OCI-LY3 (cell line): ENCODE measurements at regions not wholly inside any gene's neighbourhood (a gene's known extent, or its start where the extent isn't known, plus 50 kb on each side); places are given as distances from the start of the nearest gene placed in this dataset.

Experiments
- H2AFZ ChIP-seq: fragments of 200-600, 300-600 bp; shearing (Covaris generic); 2 replicates; pipeline ENCODE4 v1.6.0; 2014; ENCODE audit warnings: antibody characterized with exemption, low read depth, low read length
- H3K27ac ChIP-seq: fragments of 200-600, 300-600 bp; sonication (generic); 2 replicates; pipeline ENCODE4 v1.5.1; 2014; ENCODE audit warnings: mild to moderate bottlenecking, low read length, moderate library complexity, mixed read lengths
- H3K27me3 ChIP-seq: fragments of 200-600, 300-600 bp; sonication (generic); 2 replicates; pipeline ENCODE4 v1.6.1; 2014; ENCODE audit warnings: low read depth, low read length, mixed read lengths
- H3K36me3 ChIP-seq: fragments of 200-600, 300-600 bp; sonication (generic); replicated peaks from 2 replicates; pipeline ENCODE3; 2014; ENCODE audit warnings: low read depth, low read length, mixed read lengths
- H3K4me1 ChIP-seq: fragments of 300-600, 200-600 bp; sonication (generic); 2 replicates; pipeline ENCODE4 v1.6.1; 2014; ENCODE audit warnings: low read length, mixed read lengths
- H3K4me2 ChIP-seq: fragments of 200-600, 300-600 bp; sonication (generic); 2 replicates; pipeline ENCODE4 v1.6.1; 2014; ENCODE audit warnings: low read length, mixed read lengths
- H3K4me3 ChIP-seq: fragments of 300-600, 200-600 bp; sonication (generic); 2 replicates; pipeline ENCODE4 v1.5.1; 2014; ENCODE audit warnings: antibody characterized with exemption, mild to moderate bottlenecking, low read length, moderate library complexity
- H3K79me2 ChIP-seq: fragments of 300-600, 200-600 bp; shearing (Covaris generic); 2 replicates; pipeline ENCODE4 v1.6.1; 2014; ENCODE audit warnings: mild to moderate bottlenecking, low read length, mixed read lengths
- H3K9ac ChIP-seq: fragments of 300-600, 200-600 bp; shearing (Covaris generic); 2 replicates; pipeline ENCODE4 v1.6.0; 2014; ENCODE audit warnings: mild to moderate bottlenecking, low read length, moderate library complexity
- H3K9me3 ChIP-seq: fragments of 200-600, 300-600 bp; shearing (Covaris generic); 2 replicates; pipeline ENCODE4 v1.6.1; 2014; ENCODE audit warnings: low read length, mixed read lengths; ENCODE audit not compliant: insufficient read depth
- H4K20me1 ChIP-seq: fragments of 200-600, 300-600 bp; sonication (generic); 2 replicates; pipeline ENCODE4 v1.6.1; 2016; ENCODE audit warnings: low read length, mixed read lengths; ENCODE audit not compliant: insufficient read depth
- EZH2phosphoT487 ChIP-seq: fragments of 200-600 bp; shearing (Covaris generic); IDR thresholded peaks from 2 replicates; pipeline ENCODE4 v1.6.1; 2018; ENCODE audit warnings: antibody characterized with exemption, mixed run types, low read depth
- TF ChIP-seq, protein P1 (sequence below): fragments of 200-600, 300-600 bp; sonication (generic); IDR thresholded peaks from 2 replicates; pipeline ENCODE4 v1.5.1; 2014; ENCODE audit warnings: antibody characterized with exemption, low read length, low read depth

DNA sequence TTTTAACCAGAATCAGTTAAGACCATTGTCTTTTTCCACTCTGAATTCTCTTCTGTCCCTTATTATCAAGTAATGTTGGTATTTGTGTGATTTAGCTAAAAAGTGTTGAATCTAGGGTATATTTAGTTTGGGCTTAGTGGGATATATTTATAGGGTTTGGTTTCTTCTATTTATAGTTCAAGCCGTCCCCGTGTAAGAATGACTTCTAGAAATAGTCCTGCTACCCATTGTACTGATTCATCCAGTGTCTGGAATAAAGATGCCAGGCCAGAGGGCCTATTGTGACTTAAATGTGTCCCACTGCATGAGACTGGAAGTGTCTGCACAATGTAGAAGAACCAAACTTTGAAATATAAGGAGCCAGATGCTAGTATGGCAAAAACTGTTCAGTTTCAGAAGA, 364.8 kb downstream of the TNS1 start:
- Histone ChIP-seq H3K27ac (no peak overlapping the region), H2AFZ (no peak overlapping the region), H3K4me1 (no peaks in the 10 kb centered on the region), H3K4me3 (no peak overlapping the region), H3K4me2 (no peak overlapping the region), H3K36me3 (no peaks in the 10 kb centered on the region), H3K27me3 (no peaks in the 10 kb centered on the region), H3K9me3 (no peaks in the 10 kb centered on the region), H3K9ac (no peak overlapping the region), H3K79me2 (no peaks in the 10 kb centered on the region), H4K20me1 (no peaks in the 10 kb centered on the region)
- TF ChIP-seq, protein P1, sequence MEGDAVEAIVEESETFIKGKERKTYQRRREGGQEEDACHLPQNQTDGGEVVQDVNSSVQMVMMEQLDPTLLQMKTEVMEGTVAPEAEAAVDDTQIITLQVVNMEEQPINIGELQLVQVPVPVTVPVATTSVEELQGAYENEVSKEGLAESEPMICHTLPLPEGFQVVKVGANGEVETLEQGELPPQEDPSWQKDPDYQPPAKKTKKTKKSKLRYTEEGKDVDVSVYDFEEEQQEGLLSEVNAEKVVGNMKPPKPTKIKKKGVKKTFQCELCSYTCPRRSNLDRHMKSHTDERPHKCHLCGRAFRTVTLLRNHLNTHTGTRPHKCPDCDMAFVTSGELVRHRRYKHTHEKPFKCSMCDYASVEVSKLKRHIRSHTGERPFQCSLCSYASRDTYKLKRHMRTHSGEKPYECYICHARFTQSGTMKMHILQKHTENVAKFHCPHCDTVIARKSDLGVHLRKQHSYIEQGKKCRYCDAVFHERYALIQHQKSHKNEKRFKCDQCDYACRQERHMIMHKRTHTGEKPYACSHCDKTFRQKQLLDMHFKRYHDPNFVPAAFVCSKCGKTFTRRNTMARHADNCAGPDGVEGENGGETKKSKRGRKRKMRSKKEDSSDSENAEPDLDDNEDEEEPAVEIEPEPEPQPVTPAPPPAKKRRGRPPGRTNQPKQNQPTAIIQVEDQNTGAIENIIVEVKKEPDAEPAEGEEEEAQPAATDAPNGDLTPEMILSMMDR: no peak
- TF ChIP-seq EZH2phosphoT487: no peak

DNA sequence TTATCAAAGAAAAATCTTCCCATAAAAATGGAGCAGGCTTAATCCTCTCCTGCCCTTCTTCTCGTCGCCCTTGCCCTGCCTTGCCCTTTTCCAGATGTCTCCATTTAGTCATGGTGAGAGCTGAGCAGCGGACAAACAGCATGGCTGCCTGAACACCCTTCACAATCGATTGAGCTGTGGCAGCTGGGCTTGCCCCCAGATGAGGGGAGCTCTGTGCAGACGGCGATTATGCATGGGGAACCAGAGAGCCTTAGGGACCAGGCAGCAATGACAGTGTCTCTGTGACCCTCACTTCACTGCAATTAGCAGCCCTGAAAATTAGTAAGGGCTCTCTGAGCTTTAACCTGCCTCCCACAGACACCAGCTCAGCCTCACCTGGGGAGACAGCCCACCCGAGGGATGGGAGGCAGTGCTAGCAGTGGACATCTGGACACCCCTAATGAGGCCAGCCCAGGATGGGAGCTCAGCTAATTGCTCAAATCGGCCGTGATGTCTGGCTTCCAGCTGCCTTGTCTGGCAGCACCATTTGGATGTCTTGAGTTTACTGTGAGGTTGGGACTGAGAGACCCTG, 365.7 kb downstream of the TNS1 start:
- Histone ChIP-seq H4K20me1 (no peaks in the 10 kb centered on the region), H3K4me1 (no peaks in the 10 kb centered on the region), H3K36me3 (no peaks in the 10 kb centered on the region), H3K27ac (no peak overlapping the region), H3K9ac (no peak overlapping the region), H3K79me2 (no peaks in the 10 kb centered on the region), H3K27me3 (peaks cover 2% of the 10 kb centered on the region; the same call in 1 of the 2 replicates), H3K9me3 (no peaks in the 10 kb centered on the region), H3K4me3 (no peak overlapping the region), H3K4me2 (no peak overlapping the region), H2AFZ (no peak overlapping the region)
- TF ChIP-seq, protein P1: no peak
- no peak for TF ChIP-seq EZH2phosphoT487

DNA sequence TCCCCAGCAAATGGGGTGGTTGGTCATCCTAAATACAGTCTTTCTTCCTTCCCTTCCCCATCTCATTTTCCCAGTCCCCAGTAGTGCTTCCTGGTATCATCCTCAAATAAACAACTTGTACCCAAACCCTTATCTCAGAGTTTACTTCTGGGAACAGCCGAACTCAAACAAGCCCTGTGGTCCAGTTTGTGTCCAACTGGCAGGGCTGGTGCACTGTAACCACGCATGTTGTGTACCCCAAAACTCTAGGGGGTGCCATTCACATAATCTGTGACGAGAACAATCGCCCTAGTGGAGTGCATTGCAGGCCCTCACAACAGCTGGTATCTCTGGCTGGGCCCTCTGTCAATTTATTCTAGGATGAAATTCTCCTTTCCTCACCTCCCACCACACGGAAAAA, 366.2 kb downstream of the TNS1 start:
- Histone ChIP-seq H4K20me1 (no peaks in the 10 kb centered on the region), H3K4me3 (no peak overlapping the region), H3K4me2 (no peak overlapping the region), H3K36me3 (no peaks in the 10 kb centered on the region), H2AFZ (no peak overlapping the region), H3K27ac (no peak overlapping the region), H3K9me3 (no peaks in the 10 kb centered on the region), H3K79me2 (no peaks in the 10 kb centered on the region), H3K9ac (no peak overlapping the region), H3K4me1 (no peaks in the 10 kb centered on the region), H3K27me3 (peaks cover 7% of the 10 kb centered on the region; the same call in 1 of the 2 replicates)
- no peak for TF ChIP-seq EZH2phosphoT487
- TF ChIP-seq, protein P1: no peak

DNA sequence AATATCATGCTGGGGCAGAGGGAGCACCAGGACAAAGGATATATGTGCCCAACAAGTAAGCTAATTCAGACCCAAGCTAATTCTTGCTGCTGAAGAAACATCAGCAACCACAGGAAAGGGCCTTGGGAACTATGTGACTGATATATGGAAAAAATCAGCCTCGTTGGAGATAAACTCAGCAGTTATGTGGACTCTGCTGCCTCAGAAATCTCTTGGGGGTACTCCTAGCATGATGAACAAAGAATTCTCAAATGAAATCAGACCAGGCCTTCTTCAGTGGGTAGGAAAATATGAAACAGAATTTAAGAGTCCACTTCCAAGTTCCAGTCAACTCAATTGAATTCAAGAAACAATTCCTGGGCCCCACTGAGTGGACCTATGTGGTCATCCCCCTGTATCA, 367.9 kb downstream of the TNS1 start:
- Histone ChIP-seq H3K4me3 (no peak overlapping the region), H4K20me1 (no peaks in the 10 kb centered on the region), H3K36me3 (no peaks in the 10 kb centered on the region), H3K79me2 (no peaks in the 10 kb centered on the region), H3K9me3 (no peaks in the 10 kb centered on the region), H3K4me1 (no peaks in the 10 kb centered on the region), H3K4me2 (no peak overlapping the region), H3K27me3 (peaks cover 15% of the 10 kb centered on the region; the same call in 1 of the 2 replicates), H3K27ac (no peak overlapping the region), H2AFZ (no peak overlapping the region), H3K9ac (no peak overlapping the region)
- TF ChIP-seq, protein P1: no peak
- TF ChIP-seq EZH2phosphoT487: no peak
